Muscle layer of colon (tissue), 2 donors: ENCODE measurements at regions not wholly inside any gene's neighbourhood (a gene's known extent, or its start where the extent isn't known, plus 50 kb on each side); places are given as distances from the start of the nearest gene placed in this dataset.

Source experiments
- H3K27ac ChIP-seq: one replicate; pipeline ENCODE4 v1.7.0; 2013; ENCODE audit warnings: low read depth, mild to moderate bottlenecking, low read length, moderate library complexity
- H3K27me3 ChIP-seq, 2 donors: one replicate each; pipeline ENCODE4 v1.7.0; 2013; ENCODE audit warnings: low read length in 2 of 2, mild to moderate bottlenecking in 2 of 2; ENCODE audit not compliant: insufficient read depth in 2 of 2, control insufficient read depth in 1 of 2
- H3K36me3 ChIP-seq: one replicate; pipeline ENCODE4 v1.7.0; 2013; ENCODE audit warnings: mild to moderate bottlenecking, low read length; ENCODE audit not compliant: insufficient read depth
- H3K4me1 ChIP-seq: one replicate; pipeline ENCODE4 v1.7.0; 2013; ENCODE audit warnings: mild to moderate bottlenecking, low read length; ENCODE audit not compliant: insufficient read depth
- H3K4me3 ChIP-seq, 2 donors: one replicate each; pipeline ENCODE4 v1.7.0; 2013; ENCODE audit warnings: low read length in 2 of 2, low read depth in 1 of 2, mild to moderate bottlenecking in 1 of 2, moderate library complexity in 1 of 2
- H3K9ac ChIP-seq: one replicate; pipeline ENCODE4 v1.7.0; 2013; ENCODE audit warnings: low read length
- H3K9me3 ChIP-seq: one replicate; pipeline ENCODE4 v1.7.0; 2013; ENCODE audit warnings: mild to moderate bottlenecking, low read length
- donor health status: abdominal sarcoma.
- donor health status: Adenocarcinoma of cecum.

GRCh38 chr7:367351-367901, 77.5 kb downstream of the FOXL3 start:
- Histone ChIP-seq H3K4me1 (no peaks in the 10 kb centered on the region), H3K27ac (no peak overlapping the region), H3K27me3 (no peaks in the 10 kb centered on the region), H3K9me3 (no peaks in the 10 kb centered on the region), H3K36me3 (no peaks in the 10 kb centered on the region), H3K9ac (no peak overlapping the region), H3K4me3 (no peak overlapping the region)

GRCh38 chr7:368651-369475, 78.9 kb downstream of the FOXL3 start:
- no peak overlapping the region for H3K4me3 ChIP-seq
- H3K9ac ChIP-seq = no peak overlapping the region
- no peak overlapping the region for H3K27ac ChIP-seq

GRCh38 chr7:369476-370258, 79.7 kb downstream of the FOXL3 start:
- H3K27me3 ChIP-seq = no peaks in the 10 kb centered on the region
- H3K4me1 ChIP-seq = no peaks in the 10 kb centered on the region
- H3K27ac ChIP-seq = no peak overlapping the region
- no peaks in the 10 kb centered on the region for H3K9me3 ChIP-seq
- H3K9ac ChIP-seq = no peak overlapping the region
- no peak overlapping the region for H3K4me3 ChIP-seq
- no peaks in the 10 kb centered on the region for H3K36me3 ChIP-seq

More at GRCh38 chr7:368651-369475, 78.9 kb downstream of the FOXL3 start:
- Histone ChIP-seq H3K27me3 (no peaks in the 10 kb centered on the region), H3K4me1 (no peaks in the 10 kb centered on the region), H3K9me3 (no peaks in the 10 kb centered on the region), H3K36me3 (no peaks in the 10 kb centered on the region)

- Histone ChIP-seq H3K4me3 (no peak overlapping the region), H3K36me3 (no peaks in the 10 kb centered on the region), H3K9me3 (no peaks in the 10 kb centered on the region), H3K27ac (no peak overlapping the region), H3K9ac (no peak overlapping the region), H3K27me3 (no peaks in the 10 kb centered on the region), H3K4me1 (no peaks in the 10 kb centered on the region)
Observed at GRCh38 chr7:370259-370625, 80.3 kb downstream of the FOXL3 start.

GRCh38 chr7:370775-371118, 80.8 kb downstream of the FOXL3 start:
- H3K4me1 ChIP-seq = no peaks in the 10 kb centered on the region
- H3K27ac ChIP-seq = no peak overlapping the region
- H3K4me3 ChIP-seq = no peak overlapping the region
- no peaks in the 10 kb centered on the region for H3K27me3 ChIP-seq
- no peaks in the 10 kb centered on the region for H3K9me3 ChIP-seq
- no peaks in the 10 kb centered on the region for H3K36me3 ChIP-seq
- H3K9ac ChIP-seq = no peak overlapping the region

GRCh38 chr7:371119-371778, 81.3 kb downstream of the FOXL3 start:
- no peak overlapping the region for H3K9ac ChIP-seq
- no peaks in the 10 kb centered on the region for H3K36me3 ChIP-seq
- H3K4me3 ChIP-seq = no peak overlapping the region
- H3K27ac ChIP-seq = no peak overlapping the region
- H3K4me1 ChIP-seq = no peaks in the 10 kb centered on the region
- no peaks in the 10 kb centered on the region for H3K27me3 ChIP-seq
- no peaks in the 10 kb centered on the region for H3K9me3 ChIP-seq

GRCh38 chr7:371779-372545, 82.0 kb downstream of the FOXL3 start:
- H3K27me3 ChIP-seq = no peaks in the 10 kb centered on the region
- no peaks in the 10 kb centered on the region for H3K4me1 ChIP-seq
- no peak overlapping the region for H3K4me3 ChIP-seq
- no peaks in the 10 kb centered on the region for H3K36me3 ChIP-seq
- no peak overlapping the region for H3K27ac ChIP-seq
- no peak overlapping the region for H3K9ac ChIP-seq
- H3K9me3 ChIP-seq = no peaks in the 10 kb centered on the region

- no peaks in the 10 kb centered on the region for H3K9me3 ChIP-seq
- no peak overlapping the region for H3K27ac ChIP-seq
- H3K36me3 ChIP-seq = no peaks in the 10 kb centered on the region
- H3K4me1 ChIP-seq = no peaks in the 10 kb centered on the region
- no peaks in the 10 kb centered on the region for H3K27me3 ChIP-seq
- H3K4me3 ChIP-seq = no peak overlapping the region
- no peak overlapping the region for H3K9ac ChIP-seq
Observed at GRCh38 chr7:372546-372931, 82.6 kb downstream of the FOXL3 start.

GRCh38 chr7:372932-373791, 83.2 kb downstream of the FOXL3 start:
- no peaks in the 10 kb centered on the region for H3K4me1 ChIP-seq
- H3K9me3 ChIP-seq = no peaks in the 10 kb centered on the region
- H3K9ac ChIP-seq = no peak overlapping the region
- H3K27ac ChIP-seq = no peak overlapping the region
- no peak overlapping the region for H3K4me3 ChIP-seq
- H3K27me3 ChIP-seq = no peaks in the 10 kb centered on the region
- H3K36me3 ChIP-seq = no peaks in the 10 kb centered on the region

GRCh38 chr7:373818-374705, 84.1 kb downstream of the FOXL3 start:
- Histone ChIP-seq H3K27me3 (peaks cover 0 to 4% of the 10 kb centered on the region in 2 donors), H3K36me3 (no peaks in the 10 kb centered on the region), H3K4me3 (no peak overlapping the region), H3K27ac (no peak overlapping the region), H3K4me1 (peaks cover 1% of the 10 kb centered on the region), H3K9ac (no peak overlapping the region), H3K9me3 (no peaks in the 10 kb centered on the region)
